Fibroblast of lung (primary cell): ENCODE measurements at regions not wholly inside any gene's neighbourhood (a gene's known extent, or its start where the extent isn't known, plus 50 kb on each side); places are given as distances from the start of the nearest gene placed in this dataset.

ENCODE experiments used
- EZH2 ChIP-seq: IDR thresholded peaks from 2 replicates; pipeline ENCODE4 v1.5.1; 2012; ENCODE audit warnings: low read length, control low read depth, mild to moderate bottlenecking; ENCODE audit errors: missing control alignments
- TF ChIP-seq, protein P1 (sequence below), 2 donors: IDR thresholded peaks in 1 of 2; conservative IDR thresholded peaks in 1 of 2; 1 replicate in 1 of 2; 2 replicates in 1 of 2; pipeline ENCODE4 v1.5.1; 2011 to 2012; ENCODE audit warnings: low read length in 2 of 2, control low read depth in 1 of 2, inconsistent platforms in 1 of 2, low read depth in 1 of 2, mild to moderate bottlenecking in 1 of 2

DNA sequence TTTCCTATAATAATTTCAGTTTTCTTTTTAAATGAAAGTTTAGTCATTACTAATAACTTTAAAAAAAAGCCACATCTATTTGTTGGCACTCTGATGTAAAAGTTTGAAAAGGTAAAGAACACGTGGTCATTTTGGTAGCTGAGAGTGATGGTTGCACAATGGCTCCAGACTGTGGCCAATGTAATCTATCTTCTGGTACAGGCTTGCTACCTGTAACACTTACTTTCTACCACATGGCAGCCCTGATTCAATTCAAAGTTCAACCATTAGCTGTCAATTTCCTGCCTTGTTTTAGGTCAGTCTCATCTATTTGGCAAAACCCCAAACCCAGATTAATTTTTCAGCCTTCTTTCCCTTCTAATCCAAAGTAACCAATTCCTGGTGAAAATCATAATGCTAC lies 126.1 kb downstream of the TUSC7 start:
- TF ChIP-seq EZH2 = no peak
- TF ChIP-seq, protein P1, sequence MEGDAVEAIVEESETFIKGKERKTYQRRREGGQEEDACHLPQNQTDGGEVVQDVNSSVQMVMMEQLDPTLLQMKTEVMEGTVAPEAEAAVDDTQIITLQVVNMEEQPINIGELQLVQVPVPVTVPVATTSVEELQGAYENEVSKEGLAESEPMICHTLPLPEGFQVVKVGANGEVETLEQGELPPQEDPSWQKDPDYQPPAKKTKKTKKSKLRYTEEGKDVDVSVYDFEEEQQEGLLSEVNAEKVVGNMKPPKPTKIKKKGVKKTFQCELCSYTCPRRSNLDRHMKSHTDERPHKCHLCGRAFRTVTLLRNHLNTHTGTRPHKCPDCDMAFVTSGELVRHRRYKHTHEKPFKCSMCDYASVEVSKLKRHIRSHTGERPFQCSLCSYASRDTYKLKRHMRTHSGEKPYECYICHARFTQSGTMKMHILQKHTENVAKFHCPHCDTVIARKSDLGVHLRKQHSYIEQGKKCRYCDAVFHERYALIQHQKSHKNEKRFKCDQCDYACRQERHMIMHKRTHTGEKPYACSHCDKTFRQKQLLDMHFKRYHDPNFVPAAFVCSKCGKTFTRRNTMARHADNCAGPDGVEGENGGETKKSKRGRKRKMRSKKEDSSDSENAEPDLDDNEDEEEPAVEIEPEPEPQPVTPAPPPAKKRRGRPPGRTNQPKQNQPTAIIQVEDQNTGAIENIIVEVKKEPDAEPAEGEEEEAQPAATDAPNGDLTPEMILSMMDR (conservative IDR thresholded peaks at IDR 0.05 in 1 of 2, IDR thresholded peaks at IDR 0.05 in 1 of 2; ENCODE audit: low read depth in 1 of 2, low read length in 2 of 2) = no peak
